ENCODE measurements at regions not wholly inside any gene's neighbourhood (a gene's known extent, or its start where the extent isn't known, plus 50 kb on each side); places are given as distances from the start of the nearest gene placed in this dataset.
"Not testable (repeated sequence)": the region's sequence is repeated elsewhere in the genome, so short reads cannot be mapped to it uniquely, and the experiment has no call there.

GRCh38 chr5:84748313-84748712 is 363.6 kb upstream of the EDIL3 start:
- H3K4me3 ChIP-seq, result no peak overlapping the region
- H3K36me3 ChIP-seq, result no peaks in the 10 kb centered on the region
- H3K4me1 ChIP-seq, result peaks cover 0 to 13% (median 0%) of the 10 kb centered on the region in 10 experiments; a peak in 4 of 20 replicates
- H3K9me3 ChIP-seq (replicated peaks in 1 of 11), result peaks cover 0 to 8% (median 0%) of the 10 kb centered on the region in 11 experiments; a peak in 2 of 22 replicates
- H3K9ac ChIP-seq, result no peak overlapping the region
- H3K4me2 ChIP-seq, result no peak overlapping the region
- TF ChIP-seq Cebpa-rat (IDR thresholded peaks at IDR 0.05), result no peak
- H3K27me3 ChIP-seq, result no peaks in the 10 kb centered on the region
- H4K20me1 ChIP-seq, result no peaks in the 10 kb centered on the region
- H3K27ac ChIP-seq, result no peak overlapping the region

GRCh38 chr5:84746280-84746679 is 361.6 kb upstream of the EDIL3 start:
- H3K9ac ChIP-seq; H4K20me1 ChIP-seq; H3K36me3 ChIP-seq; H3K4me2 ChIP-seq; H3K4me3 ChIP-seq; H3K27me3 ChIP-seq; H3K27ac ChIP-seq; H3K9me3 ChIP-seq (replicated peaks in 1 of 11); H3K4me1 ChIP-seq: not testable (repeated sequence)

- Histone ChIP-seq H3K4me2 (peak overlapping the region in 3 of 11 experiments; percentile 32 to 59 (median 53); a peak in 5 of 22 replicates), H3K27me3 (no peaks in the 10 kb centered on the region), H3K9ac (no peak overlapping the region), H4K20me1 (no peaks in the 10 kb centered on the region), H3K36me3 (no peaks in the 10 kb centered on the region), H3K4me1 (peaks cover 0 to 20% (median 0%) of the 10 kb centered on the region in 10 experiments; a peak in 4 of 20 replicates), H3K9me3 (replicated peaks in 1 of 11) (peaks cover 0 to 13% (median 0%) of the 10 kb centered on the region in 11 experiments; a peak in 2 of 22 replicates), H3K27ac (peak overlapping the region in 3 of 11 experiments; percentile 42 to 72 (median 51); a peak in 5 of 22 replicates), H3K4me3 (no peak overlapping the region)
- no peak for TF ChIP-seq Cebpa-rat (IDR thresholded peaks at IDR 0.05)
These were observed 356.4 kb upstream of the EDIL3 start for GRCh38 chr5:84741056-84741455.

GRCh38 chr5:84729326-84729725 is 344.6 kb upstream of the EDIL3 start:
- Histone ChIP-seq H3K9me3 (replicated peaks in 1 of 11) (no peaks in the 10 kb centered on the region), H3K27me3 (no peaks in the 10 kb centered on the region), H3K27ac (no peak overlapping the region), H3K4me1 (no peaks in the 10 kb centered on the region), H3K4me3 (no peak overlapping the region), H3K9ac (no peak overlapping the region), H3K36me3 (no peaks in the 10 kb centered on the region), H3K4me2 (no peak overlapping the region), H4K20me1 (no peaks in the 10 kb centered on the region)
- TF ChIP-seq Cebpa-rat (IDR thresholded peaks at IDR 0.05), result no peak

GRCh38 chr5:84727708-84728107 is 343.0 kb upstream of the EDIL3 start:
- Histone ChIP-seq H3K4me1 (no peaks in the 10 kb centered on the region), H3K36me3 (no peaks in the 10 kb centered on the region), H4K20me1 (no peaks in the 10 kb centered on the region), H3K9ac (no peak overlapping the region), H3K27me3 (no peaks in the 10 kb centered on the region), H3K4me3 (no peak overlapping the region), H3K27ac (no peak overlapping the region), H3K9me3 (replicated peaks in 1 of 11) (no peaks in the 10 kb centered on the region), H3K4me2 (no peak overlapping the region)
- TF ChIP-seq Cebpa-rat (IDR thresholded peaks at IDR 0.05), result no peak

GRCh38 chr5:84725946-84726570 is 341.4 kb upstream of the EDIL3 start:
- H4K20me1 ChIP-seq, result no peaks in the 10 kb centered on the region
- no peak overlapping the region for H3K9ac ChIP-seq
- no peaks in the 10 kb centered on the region for H3K27me3 ChIP-seq
- TF ChIP-seq Cebpa-rat (IDR thresholded peaks at IDR 0.05), result no peak
- peaks cover 0 to 5% (median 0%) of the 10 kb centered on the region in 10 experiments; a peak in 3 of 20 replicates for H3K4me1 ChIP-seq
- H3K4me3 ChIP-seq, result no peak overlapping the region
- H3K27ac ChIP-seq, result no peak overlapping the region
- peaks cover 0 to under 1% (median 0%) of the 10 kb centered on the region in 11 experiments; a peak in 1 of 22 replicates for H3K9me3 ChIP-seq (replicated peaks in 1 of 11)
- H3K36me3 ChIP-seq, result no peaks in the 10 kb centered on the region
- no peak overlapping the region for H3K4me2 ChIP-seq

GRCh38 chr5:84724683-84725082 is 340.0 kb upstream of the EDIL3 start:
- no peak overlapping the region for H3K4me2 ChIP-seq
- no peaks in the 10 kb centered on the region for H3K27me3 ChIP-seq
- no peak overlapping the region for H3K9ac ChIP-seq
- TF ChIP-seq Cebpa-rat (IDR thresholded peaks at IDR 0.05), result no peak
- H4K20me1 ChIP-seq, result no peaks in the 10 kb centered on the region
- peaks cover 4 to 11% (median 7%) of the 10 kb centered on the region in 11 experiments; a peak in 15 of 22 replicates for H3K9me3 ChIP-seq (replicated peaks in 1 of 11)
- H3K4me3 ChIP-seq, result no peak overlapping the region
- H3K27ac ChIP-seq, result no peak overlapping the region
- H3K36me3 ChIP-seq, result no peaks in the 10 kb centered on the region
- H3K4me1 ChIP-seq, result peaks cover 0 to 7% (median 0%) of the 10 kb centered on the region in 10 experiments; a peak in 4 of 20 replicates

- Histone ChIP-seq H3K36me3 (no peaks in the 10 kb centered on the region), H3K4me2 (no peak overlapping the region), H3K9ac (no peak overlapping the region), H3K9me3 (replicated peaks in 1 of 11) (peaks cover 7 to 16% (median 10%) of the 10 kb centered on the region in 11 experiments; a peak in 17 of 22 replicates), H3K4me1 (peaks cover 0 to 12% (median under 1%) of the 10 kb centered on the region in 10 experiments; a peak in 4 of 20 replicates), H4K20me1 (no peaks in the 10 kb centered on the region), H3K27ac (no peak overlapping the region), H3K27me3 (no peaks in the 10 kb centered on the region), H3K4me3 (no peak overlapping the region)
- TF ChIP-seq Cebpa-rat (IDR thresholded peaks at IDR 0.05), result no peak
These were observed 339.5 kb upstream of the EDIL3 start for GRCh38 chr5:84724181-84724580.

- Histone ChIP-seq H3K27ac (peak overlapping the region in 1 of 11 experiments; percentile 38; a peak in 2 of 22 replicates), H3K9ac (no peak overlapping the region), H3K4me3 (no peak overlapping the region), H4K20me1 (no peaks in the 10 kb centered on the region), H3K4me2 (peak overlapping the region in 10 of 11 experiments; percentile 21 to 79 (median 52); a peak in 17 of 22 replicates), H3K9me3 (replicated peaks in 1 of 11) (peaks cover 7 to 23% (median 15%) of the 10 kb centered on the region in 11 experiments; a peak in 17 of 22 replicates), H3K4me1 (peaks cover 4 to 31% (median 14%) of the 10 kb centered on the region in 10 experiments; a peak in 16 of 20 replicates), H3K36me3 (no peaks in the 10 kb centered on the region), H3K27me3 (no peaks in the 10 kb centered on the region)
- TF ChIP-seq Cebpa-rat (IDR thresholded peaks at IDR 0.05), result no peak
These were observed 333.7 kb upstream of the EDIL3 start for GRCh38 chr5:84718377-84718776.

- Histone ChIP-seq H4K20me1 (no peaks in the 10 kb centered on the region), H3K36me3 (no peaks in the 10 kb centered on the region), H3K9me3 (replicated peaks in 1 of 11) (peaks cover 7 to 23% (median 15%) of the 10 kb centered on the region in 11 experiments; a peak in 17 of 22 replicates), H3K4me1 (peaks cover 4 to 27% (median 13%) of the 10 kb centered on the region in 10 experiments; a peak in 15 of 20 replicates), H3K27me3 (no peaks in the 10 kb centered on the region), H3K27ac (no peak overlapping the region), H3K4me2 (no peak overlapping the region), H3K4me3 (no peak overlapping the region), H3K9ac (no peak overlapping the region)
- TF ChIP-seq Cebpa-rat (IDR thresholded peaks at IDR 0.05), result no peak
These were observed 331.0 kb upstream of the EDIL3 start for GRCh38 chr5:84715686-84716085.

All from BLaER1 treated with 17β-estradiol and CSF1 and Interleukin-3, amounts not matched to agents 10 nM and 100 nM (cell line).